ENCODE measurements at regions not wholly inside any gene's neighbourhood (a gene's known extent, or its start where the extent isn't known, plus 50 kb on each side); places are given as distances from the start of the nearest gene placed in this dataset.
"Not testable (repeated sequence)": the region's sequence is repeated elsewhere in the genome, so short reads cannot be mapped to it uniquely, and the experiment has no call there.

DNA sequence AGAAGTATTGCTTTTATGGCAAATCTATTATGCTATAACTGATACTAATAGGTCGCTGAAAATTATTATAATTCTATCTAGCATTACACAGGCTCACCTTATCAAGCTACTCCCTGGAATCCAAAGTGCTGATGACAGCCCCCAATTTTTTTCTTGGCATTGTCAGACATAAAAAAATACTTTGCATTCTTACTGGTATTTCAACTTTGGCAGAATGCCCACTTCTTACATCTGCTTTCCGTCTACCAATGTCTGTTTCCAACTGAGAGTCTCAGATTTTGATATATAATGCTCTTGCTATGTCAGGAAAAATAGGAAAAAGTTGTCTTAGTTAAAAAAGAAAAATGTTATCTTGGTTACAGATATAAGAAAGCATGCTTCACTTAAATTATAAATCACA, 615.4 kb downstream of the C12orf50 start:
- Mint-ChIP-seq H3K4me3 (no peak overlapping the region), H3K9me3 (peaks cover 35% of the 10 kb centered on the region), H3K36me3 (peaks cover 14% of the 10 kb centered on the region), H3K4me1 (ENCODE audit: low read depth in 2 of 2) (no peaks in the 10 kb centered on the region), H3K27ac (no peak overlapping the region), H3K27me3 (no peaks in the 10 kb centered on the region)
- ATAC-seq (no peak), DNase-seq (ENCODE audit: low spot score) (no peak)

DNA sequence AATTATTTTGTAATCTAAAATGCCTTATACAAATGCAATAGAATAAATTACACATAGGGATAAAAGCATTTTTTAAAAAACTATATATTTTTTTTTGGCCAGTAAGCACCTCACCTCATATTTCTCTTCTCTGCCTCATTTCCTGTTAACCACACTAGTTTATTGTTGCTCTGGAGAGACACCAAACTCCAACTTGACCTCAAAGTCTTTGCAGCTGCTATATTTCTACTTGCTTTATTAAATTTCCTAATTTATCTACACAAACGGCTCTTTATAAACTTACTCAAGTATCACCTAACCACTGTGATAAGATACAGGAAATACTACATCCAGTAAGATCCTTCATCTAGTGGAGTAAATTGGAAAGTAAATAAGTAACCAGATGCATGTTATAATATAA, 622.3 kb downstream of the C12orf50 start:
- H3K4me3 Mint-ChIP-seq, result no peak overlapping the region
- H3K36me3 Mint-ChIP-seq, result peaks cover 4% of the 10 kb centered on the region
- no peaks in the 10 kb centered on the region for H3K27me3 Mint-ChIP-seq
- H3K27ac Mint-ChIP-seq, result no peak overlapping the region
- no peak for DNase-seq (ENCODE audit: low spot score)
- ATAC-seq, result no peak
- H3K4me1 Mint-ChIP-seq (ENCODE audit: low read depth in 2 of 2), result no peaks in the 10 kb centered on the region
- H3K9me3 Mint-ChIP-seq, result peaks cover 17% of the 10 kb centered on the region

DNA sequence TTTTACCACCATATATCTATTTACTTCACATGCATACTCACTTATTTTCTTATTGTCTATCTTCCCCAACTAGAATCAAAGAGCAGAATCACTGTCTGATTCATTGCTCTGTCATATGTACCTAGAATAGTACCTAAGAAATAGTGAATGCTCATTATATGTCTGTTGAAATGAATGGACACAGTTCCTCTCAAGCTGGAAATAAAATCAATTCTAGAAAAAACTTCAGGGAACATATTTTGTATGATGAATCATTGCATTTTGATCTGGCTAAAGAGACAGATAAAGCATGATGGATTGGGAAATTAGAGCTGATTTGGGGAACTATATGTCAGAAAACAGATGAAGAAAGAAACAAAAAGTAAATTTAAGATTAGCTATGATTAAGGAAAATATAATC, 623.3 kb downstream of the C12orf50 start:
- H3K4me1 Mint-ChIP-seq (ENCODE audit: low read depth in 2 of 2), result no peaks in the 10 kb centered on the region
- H3K4me3 Mint-ChIP-seq, result no peak overlapping the region
- H3K27me3 Mint-ChIP-seq, result no peaks in the 10 kb centered on the region
- no peak overlapping the region for H3K27ac Mint-ChIP-seq
- peaks cover 15% of the 10 kb centered on the region for H3K9me3 Mint-ChIP-seq
- DNase-seq (ENCODE audit: low spot score) (no peak), ATAC-seq (no peak)
- no peaks in the 10 kb centered on the region for H3K36me3 Mint-ChIP-seq

DNA sequence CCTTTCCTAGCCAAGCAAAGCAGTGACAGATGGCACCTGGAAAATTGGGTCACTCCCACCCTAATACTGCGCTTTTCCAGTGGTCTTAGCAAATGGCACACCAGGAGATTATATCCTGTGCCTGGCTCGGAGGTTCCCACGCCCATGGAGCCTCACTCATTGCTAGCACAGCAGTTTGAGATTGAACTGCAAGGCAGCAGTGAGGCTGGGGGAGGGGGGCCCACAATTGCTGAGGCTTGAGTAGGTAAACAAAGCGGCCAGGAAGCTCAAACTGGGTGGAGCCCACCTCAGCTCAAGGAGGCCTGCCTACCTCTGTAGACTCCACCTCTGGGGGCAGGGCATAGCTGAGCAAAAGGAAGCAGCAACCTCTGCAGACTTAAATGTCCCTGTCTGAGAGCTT, 635.0 kb downstream of the C12orf50 start:
- H3K4me3 Mint-ChIP-seq; H3K9me3 Mint-ChIP-seq; H3K27ac Mint-ChIP-seq; ATAC-seq; H3K27me3 Mint-ChIP-seq; H3K4me1 Mint-ChIP-seq (ENCODE audit: low read depth in 2 of 2); DNase-seq (ENCODE audit: low spot score); H3K36me3 Mint-ChIP-seq: not testable (repeated sequence)

DNA sequence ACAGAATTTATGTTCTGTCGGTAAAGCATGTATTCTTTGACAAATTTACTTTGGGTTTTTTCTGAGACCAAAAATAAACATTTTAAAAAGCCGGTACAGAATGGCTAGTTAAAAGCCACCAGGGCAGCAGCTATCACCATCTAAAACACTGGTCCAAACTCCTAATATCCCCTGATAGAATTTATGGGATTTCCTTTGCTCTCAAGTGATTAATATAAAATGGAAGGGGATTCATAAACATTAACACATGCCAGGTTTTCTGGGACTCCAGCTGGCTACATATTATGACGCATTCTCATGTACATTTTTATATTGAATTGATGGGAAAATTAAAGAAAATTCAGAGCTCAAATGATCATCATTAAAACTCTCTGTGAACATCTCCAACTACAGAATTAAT, 640.8 kb downstream of the C12orf50 start:
- no peak for DNase-seq (ENCODE audit: low spot score)
- Mint-ChIP-seq H3K27ac (no peak overlapping the region), H3K4me1 (ENCODE audit: low read depth in 2 of 2) (no peaks in the 10 kb centered on the region), H3K27me3 (no peaks in the 10 kb centered on the region), H3K4me3 (no peak overlapping the region), H3K9me3 (peaks cover 6% of the 10 kb centered on the region), H3K36me3 (peaks cover 5% of the 10 kb centered on the region)
- no peak for ATAC-seq

DNA sequence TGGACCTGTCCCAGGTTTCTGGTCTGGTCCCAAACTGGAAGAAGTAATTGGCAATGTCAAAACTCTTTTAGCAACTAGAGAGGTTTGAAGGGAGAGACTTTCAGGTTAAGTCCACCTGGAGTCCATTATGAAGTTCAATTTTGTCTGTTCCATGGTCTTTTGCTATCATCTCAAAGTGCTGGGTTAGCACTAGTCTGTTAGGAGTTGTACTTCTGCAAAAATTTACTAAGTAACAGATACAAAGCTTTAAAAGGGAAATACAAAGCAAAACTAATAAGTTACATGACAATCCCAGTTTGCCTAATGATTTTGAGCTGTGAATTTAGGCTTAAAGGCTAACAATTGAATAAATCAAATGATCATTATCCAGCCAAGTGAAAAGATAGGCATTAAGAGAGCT, 643.9 kb downstream of the C12orf50 start:
- peaks cover 9% of the 10 kb centered on the region for H3K9me3 Mint-ChIP-seq
- no peak overlapping the region for H3K4me3 Mint-ChIP-seq

DNA sequence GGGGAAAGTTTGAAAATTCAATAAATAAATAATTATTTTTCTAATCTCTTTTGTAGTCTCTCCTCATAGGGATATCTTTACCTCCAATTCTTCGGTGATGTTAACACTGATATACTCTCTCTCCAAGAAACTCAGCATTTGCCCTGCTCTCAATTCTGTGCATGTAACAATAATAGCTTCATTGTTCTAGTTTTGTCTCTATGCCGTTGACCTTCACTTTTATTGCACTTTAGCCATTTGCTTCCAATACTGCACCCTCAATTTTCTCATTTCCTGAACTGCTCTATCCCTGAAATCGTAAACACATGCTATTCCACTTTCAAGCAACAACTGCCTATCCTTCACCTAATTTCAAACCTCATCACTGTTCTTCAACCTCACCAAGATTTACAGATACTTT, 645.0 kb downstream of the C12orf50 start:
- Mint-ChIP-seq H3K4me1 (ENCODE audit: low read depth in 2 of 2) (no peaks in the 10 kb centered on the region), H3K36me3 (peaks cover 5% of the 10 kb centered on the region), H3K4me3 (no peak overlapping the region), H3K27me3 (no peaks in the 10 kb centered on the region), H3K9me3 (peaks cover 9% of the 10 kb centered on the region), H3K27ac (no peak overlapping the region)
- ATAC-seq, result no peak
- no peak for DNase-seq (ENCODE audit: low spot score)

More for the DNA sequence above, 643.9 kb downstream of the C12orf50 start:
- Mint-ChIP-seq H3K36me3 (peaks cover 5% of the 10 kb centered on the region), H3K27ac (no peak overlapping the region), H3K4me1 (ENCODE audit: low read depth in 2 of 2) (no peaks in the 10 kb centered on the region), H3K27me3 (no peaks in the 10 kb centered on the region)
- DNase-seq (ENCODE audit: low spot score) (no peak), ATAC-seq (no peak)

DNA sequence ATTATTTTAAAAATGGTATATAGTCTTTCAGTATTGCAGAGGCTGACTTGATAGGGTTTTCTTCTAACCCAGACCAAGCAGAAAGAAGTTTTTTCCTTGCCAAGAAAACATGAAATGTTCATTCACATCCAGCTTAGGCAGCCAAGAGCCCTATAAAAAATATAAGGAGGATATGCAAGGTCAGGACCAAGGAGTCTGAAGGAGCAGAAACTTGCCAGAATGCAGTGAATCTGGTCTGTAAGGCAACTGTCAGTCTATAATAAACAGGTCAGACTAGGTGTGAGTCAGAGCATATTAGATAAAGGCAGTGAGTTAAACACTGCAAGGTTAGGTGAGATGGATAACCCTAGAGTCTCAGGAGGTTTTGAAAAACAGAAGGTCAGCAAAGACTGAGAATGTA, 645.5 kb downstream of the C12orf50 start:
- no peak overlapping the region for H3K27ac Mint-ChIP-seq
- DNase-seq (ENCODE audit: low spot score), result no peak
- H3K9me3 Mint-ChIP-seq, result peaks cover 9% of the 10 kb centered on the region
- H3K4me1 Mint-ChIP-seq (ENCODE audit: low read depth in 2 of 2), result no peaks in the 10 kb centered on the region
- H3K36me3 Mint-ChIP-seq, result peaks cover 5% of the 10 kb centered on the region
- no peak for ATAC-seq
- H3K4me3 Mint-ChIP-seq, result no peak overlapping the region
- no peaks in the 10 kb centered on the region for H3K27me3 Mint-ChIP-seq

DNA sequence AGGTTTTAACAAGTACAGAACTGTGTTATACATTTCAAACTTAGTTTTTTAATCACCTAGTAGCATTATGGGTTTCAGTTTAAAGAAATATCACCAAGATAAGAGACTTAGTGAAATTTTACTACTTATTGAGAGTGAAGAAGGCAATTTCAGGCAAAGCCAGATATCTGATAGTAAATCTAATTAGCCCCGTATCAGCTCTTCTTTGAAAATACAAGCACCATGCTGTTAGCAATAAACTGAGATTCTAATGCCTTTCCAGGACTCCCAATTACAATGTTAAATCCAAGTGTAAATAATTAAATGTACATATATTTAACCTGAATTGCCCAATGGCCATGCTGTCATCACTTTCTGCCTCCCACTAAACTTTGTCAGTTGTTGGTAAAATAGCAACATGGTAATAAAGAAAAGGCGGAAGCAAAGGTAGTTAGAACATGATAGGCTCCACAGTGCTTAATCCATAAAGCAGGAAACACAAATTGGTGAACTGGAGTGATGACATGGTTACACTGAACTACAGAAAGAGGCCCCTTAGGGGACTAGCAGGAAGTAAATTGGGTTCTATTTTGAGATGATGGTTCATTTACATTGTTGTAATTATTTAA, 646.1 kb downstream of the C12orf50 start:
- DNase-seq (ENCODE audit: low spot score) (no peak), ATAC-seq (no peak)
- H3K27ac Mint-ChIP-seq, result no peak overlapping the region
- H3K4me3 Mint-ChIP-seq, result no peak overlapping the region
- peaks cover 9% of the 10 kb centered on the region for H3K9me3 Mint-ChIP-seq
- H3K4me1 Mint-ChIP-seq (ENCODE audit: low read depth in 2 of 2), result no peaks in the 10 kb centered on the region
- no peaks in the 10 kb centered on the region for H3K27me3 Mint-ChIP-seq
- peaks cover 5% of the 10 kb centered on the region for H3K36me3 Mint-ChIP-seq

DNA sequence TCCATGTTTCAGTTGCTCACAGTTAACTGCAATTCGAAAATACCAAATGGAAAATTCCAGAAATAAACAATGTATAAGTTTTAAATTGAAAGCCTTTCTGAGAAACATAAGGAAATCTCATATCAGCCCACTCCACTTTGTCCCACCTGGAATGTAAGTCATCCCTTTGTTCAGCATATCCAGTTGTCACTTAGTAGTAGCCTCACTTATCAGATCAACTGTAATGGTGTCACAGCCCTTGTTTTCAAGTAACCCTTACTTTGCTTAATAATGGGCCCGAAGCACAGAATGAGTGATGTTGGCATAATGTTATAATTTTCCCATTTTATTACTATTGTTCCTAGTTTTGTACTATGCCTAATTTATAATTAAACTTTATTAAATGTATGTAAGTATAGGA, 646.8 kb downstream of the C12orf50 start:
- ATAC-seq, result no peak
- Mint-ChIP-seq H3K27ac (no peak overlapping the region), H3K9me3 (peaks cover 9% of the 10 kb centered on the region), H3K4me1 (ENCODE audit: low read depth in 2 of 2) (no peaks in the 10 kb centered on the region), H3K27me3 (no peaks in the 10 kb centered on the region), H3K36me3 (peaks cover 5% of the 10 kb centered on the region), H3K4me3 (no peak overlapping the region)
- DNase-seq (ENCODE audit: low spot score), result no peak

DNA sequence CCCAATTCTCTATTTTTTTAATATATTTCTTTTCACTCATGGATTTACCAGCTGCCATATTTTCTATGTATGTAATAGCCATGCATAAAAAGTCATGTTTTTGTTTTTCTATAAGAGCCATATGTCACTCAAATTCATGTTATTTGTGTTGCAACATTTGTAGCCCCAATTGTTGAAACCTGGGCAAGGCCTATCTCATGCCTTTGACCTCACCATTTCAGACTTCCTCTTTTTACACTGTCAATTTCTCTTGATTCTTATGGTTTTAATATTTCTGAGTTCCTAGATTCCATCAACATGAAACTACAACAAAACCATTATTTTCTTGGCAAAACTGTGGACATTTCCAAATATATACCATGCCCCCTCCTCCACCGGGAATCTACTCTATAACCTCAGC, 647.5 kb downstream of the C12orf50 start:
- ATAC-seq, result no peak
- H3K27me3 Mint-ChIP-seq, result no peaks in the 10 kb centered on the region
- H3K9me3 Mint-ChIP-seq, result peaks cover 3% of the 10 kb centered on the region
- H3K4me1 Mint-ChIP-seq (ENCODE audit: low read depth in 2 of 2), result no peaks in the 10 kb centered on the region
- no peak for DNase-seq (ENCODE audit: low spot score)
- H3K36me3 Mint-ChIP-seq, result peaks cover 1% of the 10 kb centered on the region
- H3K4me3 Mint-ChIP-seq, result no peak overlapping the region
- H3K27ac Mint-ChIP-seq, result no peak overlapping the region

DNA sequence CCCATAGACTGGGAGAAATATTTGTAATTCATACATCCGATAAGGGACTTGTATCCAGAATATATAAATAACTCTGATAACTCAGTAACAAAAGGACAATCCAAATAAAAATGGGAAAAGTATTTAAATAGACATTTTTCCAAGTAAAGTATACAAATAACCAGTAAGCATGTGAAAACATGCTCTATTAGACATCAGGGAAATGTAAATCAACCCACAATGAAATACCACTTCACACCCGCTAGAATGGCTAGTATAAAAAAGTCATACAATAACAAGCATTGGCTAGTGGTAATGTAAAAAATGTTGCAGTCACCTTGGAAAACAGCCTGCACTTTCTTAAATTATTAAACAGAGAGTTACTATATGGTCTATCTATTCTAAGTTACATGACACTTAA, 650.7 kb downstream of the C12orf50 start:
- no peak for ATAC-seq
- Mint-ChIP-seq H3K36me3 (no peaks in the 10 kb centered on the region), H3K4me1 (ENCODE audit: low read depth in 2 of 2) (no peaks in the 10 kb centered on the region)

DNA sequence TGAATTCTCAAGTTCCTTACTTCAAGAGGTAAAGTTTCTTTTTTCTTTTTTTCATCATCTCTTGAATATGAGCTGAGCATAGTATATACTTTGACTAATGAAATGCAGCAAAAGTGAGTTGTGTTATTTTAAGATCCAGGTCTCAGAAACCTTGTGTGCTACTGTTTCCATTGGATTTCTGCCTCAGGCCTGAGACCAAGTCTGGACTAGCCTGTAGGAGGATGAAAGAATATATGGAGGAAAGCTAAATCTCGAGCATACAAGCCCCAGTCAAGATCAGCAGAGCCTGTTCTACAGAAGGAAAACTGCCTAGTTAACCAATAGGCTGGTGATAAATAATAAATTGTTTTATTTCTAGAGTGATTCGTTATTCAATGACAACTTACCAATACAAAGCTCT, 652.5 kb downstream of the C12orf50 start:
- ATAC-seq, result no peak
- Mint-ChIP-seq H3K4me3 (no peak overlapping the region), H3K4me1 (ENCODE audit: low read depth in 2 of 2) (no peaks in the 10 kb centered on the region), H3K36me3 (no peaks in the 10 kb centered on the region), H3K9me3 (no peaks in the 10 kb centered on the region), H3K27ac (no peak overlapping the region), H3K27me3 (no peaks in the 10 kb centered on the region)
- no peak for DNase-seq (ENCODE audit: low spot score)

More for the DNA sequence above, 650.7 kb downstream of the C12orf50 start:
- peaks cover 3% of the 10 kb centered on the region for H3K9me3 Mint-ChIP-seq
- H3K4me3 Mint-ChIP-seq, result no peak overlapping the region
- H3K27me3 Mint-ChIP-seq, result no peaks in the 10 kb centered on the region
- DNase-seq (ENCODE audit: low spot score), result no peak
- H3K27ac Mint-ChIP-seq, result no peak overlapping the region

DNA sequence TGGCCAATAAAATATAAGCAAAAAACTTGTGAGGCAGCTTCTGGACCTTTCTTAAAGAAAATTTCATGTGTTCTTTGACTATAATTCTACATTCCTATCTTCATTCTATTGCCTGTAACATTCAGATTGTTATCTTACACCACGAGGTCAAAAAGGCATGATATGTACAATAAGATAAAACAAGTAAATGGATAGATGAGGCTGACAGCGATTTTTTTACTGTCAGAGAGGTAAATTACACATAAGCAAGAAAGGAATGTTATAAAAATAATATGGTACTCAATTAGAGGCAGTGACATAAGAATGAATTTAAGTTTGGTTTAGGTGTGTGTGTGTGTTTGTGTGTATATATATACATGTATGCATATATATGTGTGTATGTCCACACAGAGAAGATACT, 660.0 kb downstream of the C12orf50 start:
- H3K4me1 Mint-ChIP-seq (ENCODE audit: low read depth in 2 of 2), result no peaks in the 10 kb centered on the region
- peaks cover 8% of the 10 kb centered on the region for H3K9me3 Mint-ChIP-seq
- no peaks in the 10 kb centered on the region for H3K27me3 Mint-ChIP-seq
- H3K4me3 Mint-ChIP-seq, result no peak overlapping the region
- DNase-seq (ENCODE audit: low spot score) (no peak), ATAC-seq (no peak)
- H3K27ac Mint-ChIP-seq, result no peak overlapping the region
- peaks cover 2% of the 10 kb centered on the region for H3K36me3 Mint-ChIP-seq

DNA sequence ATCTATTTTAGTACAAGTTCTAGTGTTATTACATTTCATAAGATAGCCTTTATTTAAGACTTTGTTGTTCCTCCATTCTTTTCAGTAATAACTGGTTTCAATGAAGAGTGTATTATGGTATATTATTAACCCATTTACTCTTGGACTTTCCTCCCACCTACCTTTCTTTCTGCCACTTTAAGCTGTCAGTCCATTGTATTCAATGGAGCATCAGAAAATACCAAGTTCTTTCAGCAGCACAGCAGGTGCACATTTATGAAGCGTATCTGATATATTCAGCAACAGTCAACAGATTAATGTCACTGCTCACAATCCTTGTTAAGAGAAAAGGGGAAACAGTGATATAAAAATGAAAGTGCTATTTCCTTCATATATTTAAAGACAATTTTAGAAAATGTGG, 660.9 kb downstream of the C12orf50 start:
- no peak for ATAC-seq
- no peak for DNase-seq (ENCODE audit: low spot score)
- H3K27me3 Mint-ChIP-seq, result no peaks in the 10 kb centered on the region
- H3K4me1 Mint-ChIP-seq (ENCODE audit: low read depth in 2 of 2), result no peaks in the 10 kb centered on the region
- H3K36me3 Mint-ChIP-seq, result peaks cover 6% of the 10 kb centered on the region
- no peak overlapping the region for H3K4me3 Mint-ChIP-seq
- no peak overlapping the region for H3K27ac Mint-ChIP-seq
- peaks cover 12% of the 10 kb centered on the region for H3K9me3 Mint-ChIP-seq
